T-helper 1 cell (primary cell): ENCODE measurements at regions not wholly inside any gene's neighbourhood (a gene's known extent, or its start where the extent isn't known, plus 50 kb on each side); places are given as distances from the start of the nearest gene placed in this dataset.
A peak's percentile ranks its signal among the peaks of the same experiment; 100 is the strongest.

Experiments used
- DNase-seq, 5 donors: peaks; one replicate each; pipeline ENCODE4 v3.0.0-alpha.2; 2012 to 2020

GRCh38 chr21:24308183-24308582 is 1299.1 kb downstream of the MRPL39 start:
- DNase-seq: no peak

- DNase-seq: no peak
Observed at GRCh38 chr21:24302400-24302799, 1304.9 kb downstream of the MRPL39 start.

- DNase-seq: no peak
Observed at GRCh38 chr21:24298040-24298439, 1309.2 kb downstream of the MRPL39 start.

GRCh38 chr21:24294171-24294570 is 1313.1 kb downstream of the MRPL39 start:
- no peak for DNase-seq

GRCh38 chr21:24290151-24290833 is 1317.0 kb downstream of the MRPL39 start:
- DNase-seq: peak in 2 of 5 donors; percentile 2

- DNase-seq: no peak
Observed at GRCh38 chr21:24289539-24289938, 1317.7 kb downstream of the MRPL39 start.

- no peak for DNase-seq
Observed at GRCh38 chr21:24280596-24280995, 1326.7 kb downstream of the MRPL39 start.

- no peak for DNase-seq
Observed at GRCh38 chr21:24278711-24279110, 1328.6 kb downstream of the MRPL39 start.

- DNase-seq: no peak
Observed at GRCh38 chr21:24276204-24276603, 1331.1 kb downstream of the MRPL39 start.

GRCh38 chr21:24275616-24276015 is 1331.7 kb downstream of the MRPL39 start:
- no peak for DNase-seq

GRCh38 chr21:24272521-24272938 is 1334.8 kb downstream of the MRPL39 start:
- DNase-seq: no peak

GRCh38 chr21:24265987-24266386 is 1341.3 kb downstream of the MRPL39 start:
- DNase-seq: no peak

- no peak for DNase-seq
Observed at GRCh38 chr21:24260751-24261150, 1346.5 kb downstream of the MRPL39 start.

- no peak for DNase-seq
Observed at GRCh38 chr21:24259241-24259640, 1348.0 kb downstream of the MRPL39 start.

- no peak for DNase-seq
Observed at GRCh38 chr21:24255591-24255990, 1351.7 kb downstream of the MRPL39 start.

- no peak for DNase-seq
Observed at GRCh38 chr21:24225431-24225830, 1381.8 kb downstream of the MRPL39 start.

- DNase-seq: no peak
Observed at GRCh38 chr21:24224422-24224821, 1382.9 kb downstream of the MRPL39 start.

- no peak for DNase-seq
Observed at GRCh38 chr21:24223624-24224023, 1383.7 kb downstream of the MRPL39 start.

- no peak for DNase-seq
Observed at GRCh38 chr21:24222676-24223075, 1384.6 kb downstream of the MRPL39 start.

GRCh38 chr21:24220446-24220845 is 1386.8 kb downstream of the MRPL39 start:
- DNase-seq: no peak

GRCh38 chr21:24217151-24217550 is 1390.1 kb downstream of the MRPL39 start:
- no peak for DNase-seq

- no peak for DNase-seq
Observed at GRCh38 chr21:24210130-24210529, 1397.2 kb downstream of the MRPL39 start.

GRCh38 chr21:24208562-24209260 is 1398.6 kb downstream of the MRPL39 start:
- peak in 1 of 5 donors; percentile 2 for DNase-seq

- DNase-seq: no peak
Observed at GRCh38 chr21:24205319-24205718, 1402.0 kb downstream of the MRPL39 start.
